ENCODE measurements at regions not wholly inside any gene's neighbourhood (a gene's known extent, or its start where the extent isn't known, plus 50 kb on each side); places are given as distances from the start of the nearest gene placed in this dataset.

DNA sequence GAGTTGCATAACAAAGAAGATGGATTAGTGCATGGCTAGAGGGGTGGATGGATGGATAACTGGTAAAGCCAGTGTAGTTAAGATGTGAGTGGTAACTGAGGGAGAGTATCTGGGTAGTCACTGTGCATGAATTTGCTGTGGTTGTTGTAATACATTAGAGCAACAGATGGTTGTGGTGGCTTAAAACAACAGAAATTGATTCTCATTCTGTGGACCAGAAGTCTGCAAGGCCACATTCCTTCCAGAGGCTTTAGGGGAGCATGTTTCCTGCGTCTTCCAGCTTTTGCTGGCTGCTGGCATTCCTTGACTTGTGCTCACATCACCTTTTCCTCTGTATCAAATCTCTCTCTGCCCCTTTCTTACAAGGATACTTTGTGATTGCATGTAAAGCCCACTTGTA lies 155.4 kb downstream of the ASB1 start:
- no peak for DNase-seq (ENCODE audit: low spot score)

DNA sequence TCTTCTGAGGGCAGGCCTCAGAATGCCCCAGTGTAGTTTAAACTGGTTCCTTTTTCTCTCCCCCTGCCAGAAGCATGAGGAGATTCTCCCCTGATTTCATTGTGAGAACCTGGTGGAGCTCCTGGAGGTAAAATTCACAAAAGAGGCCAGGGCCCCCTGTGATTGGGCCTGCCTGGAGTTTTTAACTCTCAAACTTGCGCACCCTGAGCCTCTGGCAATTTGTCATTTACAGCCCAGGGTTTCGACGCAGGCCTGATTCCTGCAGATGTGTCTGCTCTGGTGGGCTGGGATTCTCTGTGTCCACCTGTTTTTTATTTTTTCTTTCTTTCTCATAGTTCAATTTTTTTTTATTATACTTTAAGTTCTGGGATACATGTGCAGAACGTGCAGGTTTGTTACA lies 157.9 kb downstream of the ASB1 start:
- no peak for DNase-seq (ENCODE audit: low spot score)

DNA sequence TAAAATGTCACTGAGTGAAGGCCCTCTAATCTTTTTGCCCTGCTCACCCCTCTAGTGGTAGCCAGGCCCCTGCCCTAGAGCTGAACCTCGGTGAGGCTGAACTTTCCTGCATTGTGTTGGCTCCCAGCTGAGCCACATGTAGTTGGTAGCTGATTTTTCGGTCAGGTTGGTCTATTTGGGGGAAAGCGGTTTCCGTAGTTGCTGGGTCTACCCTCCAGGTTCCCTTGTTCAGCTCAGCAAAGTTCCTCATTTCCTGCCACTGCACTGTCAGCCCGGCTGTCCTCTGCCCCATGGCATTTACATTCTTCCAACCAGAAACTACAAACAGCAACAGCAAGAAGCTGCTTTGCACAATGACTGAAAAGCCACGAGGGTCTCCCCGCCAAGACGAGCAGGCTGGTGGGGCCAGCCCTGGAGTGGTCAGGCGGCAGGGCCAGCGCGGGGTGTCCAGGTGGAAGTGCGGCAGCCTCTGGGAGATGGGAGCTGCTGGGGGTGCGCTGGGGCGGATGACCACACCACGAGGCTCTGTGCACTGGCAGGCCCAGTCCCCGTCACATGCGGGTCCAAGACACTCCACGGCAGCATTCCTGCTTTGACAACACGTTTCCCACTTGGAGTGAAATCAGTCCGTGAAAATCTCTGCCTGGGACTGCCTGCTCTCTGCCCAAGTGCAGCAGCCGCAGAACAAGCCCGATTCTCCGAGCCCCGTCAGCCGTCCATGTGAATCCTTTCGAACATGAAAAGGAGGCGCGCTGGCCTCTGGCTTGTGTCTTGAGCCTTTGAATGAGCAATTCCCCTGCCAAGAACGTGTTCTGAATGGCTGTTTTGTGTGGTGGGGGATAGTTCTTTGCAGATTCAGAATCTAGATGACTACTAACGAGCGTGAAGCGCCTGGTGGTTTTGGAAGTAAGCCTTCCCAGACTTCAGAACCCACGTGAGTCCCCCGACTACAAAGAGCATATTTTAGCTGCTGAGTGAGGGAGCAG lies 159.4 kb downstream of the ASB1 start:
- DNase-seq (ENCODE audit: low spot score), result no peak

DNA sequence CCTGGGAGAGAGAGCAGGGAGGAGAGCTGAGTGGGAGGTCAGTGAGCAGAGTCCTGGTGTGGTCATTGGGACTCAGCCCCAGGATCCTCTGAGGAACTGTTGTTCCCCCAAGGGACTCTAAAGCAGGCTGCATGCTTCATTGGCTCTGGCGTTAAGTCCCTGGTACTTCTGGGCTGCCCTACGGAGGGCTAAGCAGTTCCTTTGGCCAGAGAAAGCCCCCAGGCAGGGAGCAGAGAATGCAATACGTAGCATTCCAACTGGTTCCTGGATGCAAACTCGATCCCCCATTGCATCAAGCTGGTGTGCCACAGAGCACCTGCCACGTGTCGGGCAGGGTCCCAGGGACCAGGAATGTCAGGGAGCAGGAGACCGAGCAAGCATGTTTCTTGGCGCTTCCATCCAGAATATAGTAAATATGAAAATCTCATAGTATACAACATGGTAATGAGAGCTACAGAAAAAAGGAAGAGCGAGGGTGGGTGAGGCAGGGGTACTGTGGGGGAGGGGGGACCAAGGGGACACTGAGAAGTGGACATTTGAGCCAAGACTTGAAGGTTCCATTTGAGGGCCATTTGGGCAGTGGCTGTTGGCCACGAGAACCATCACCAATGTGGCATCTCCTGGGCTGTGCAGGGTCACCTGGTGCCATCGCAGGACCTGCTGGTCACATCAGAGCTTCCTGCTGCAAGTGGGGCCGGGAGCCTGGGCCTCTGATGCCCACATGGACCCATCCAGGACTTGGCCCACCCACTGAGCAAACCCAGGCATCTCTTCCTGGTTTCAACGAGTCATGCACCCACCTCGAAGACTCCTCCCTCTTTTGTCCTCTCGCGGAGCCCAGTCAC lies 160.4 kb downstream of the ASB1 start:
- no peak for DNase-seq (ENCODE audit: low spot score)

GRCh38 chr2:238587776-238588660 lies 161.3 kb downstream of the ASB1 start:
- DNase-seq (ENCODE audit: low spot score), result no peak

- no peak for DNase-seq (ENCODE audit: low spot score)
These were observed 163.1 kb downstream of the ASB1 start for GRCh38 chr2:238589591-238590460.

- no peak for DNase-seq (ENCODE audit: low spot score)
These were observed 165.0 kb downstream of the ASB1 start for GRCh38 chr2:238591732-238592131.

GRCh38 chr2:238593236-238593635 lies 166.5 kb downstream of the ASB1 start:
- DNase-seq (ENCODE audit: low spot score), result no peak

GRCh38 chr2:238593678-238594077 lies 167.0 kb downstream of the ASB1 start:
- no peak for DNase-seq (ENCODE audit: low spot score)

GRCh38 chr2:238594796-238595749 lies 168.3 kb downstream of the ASB1 start:
- DNase-seq (ENCODE audit: low spot score), result no peak

DNA sequence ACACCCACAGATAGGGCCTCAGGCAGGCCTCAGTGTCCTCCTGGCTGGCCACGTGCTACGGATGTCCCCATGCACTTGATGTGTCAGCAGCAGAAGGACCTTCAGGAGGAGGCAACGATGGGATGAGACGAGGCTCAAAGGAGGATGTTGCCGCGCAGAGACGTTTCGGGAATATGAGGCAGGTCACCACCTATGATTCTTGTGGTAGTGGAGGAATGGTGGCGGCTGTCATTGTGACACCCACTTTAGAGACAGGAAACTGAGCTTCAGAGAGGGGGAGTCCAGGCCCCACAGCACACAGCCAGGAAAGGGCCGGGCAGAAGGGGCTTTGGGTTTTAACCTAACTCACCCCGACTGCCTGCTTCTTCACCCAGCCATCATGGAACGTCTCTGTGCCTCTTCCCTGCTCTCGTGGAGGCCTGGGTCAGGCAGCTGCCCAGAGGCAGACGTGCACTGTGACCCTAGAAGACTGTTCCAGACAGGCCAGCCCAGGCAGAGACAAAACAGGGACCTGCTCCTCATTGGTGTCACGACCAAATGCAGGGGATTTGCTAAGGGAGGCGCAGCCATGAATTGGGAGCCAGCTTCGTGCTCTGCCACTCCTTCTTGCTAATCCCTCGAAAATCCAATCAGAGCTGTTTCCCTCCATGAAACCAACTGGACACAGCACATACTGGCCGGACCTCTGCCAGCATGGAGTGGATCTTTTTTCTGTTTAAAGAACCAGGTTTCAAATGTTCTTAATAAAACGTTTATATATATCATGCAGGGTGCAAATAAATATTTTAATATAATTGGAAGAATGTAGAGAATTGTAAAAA lies 169.2 kb downstream of the ASB1 start:
- DNase-seq (ENCODE audit: low spot score), result no peak

DNA sequence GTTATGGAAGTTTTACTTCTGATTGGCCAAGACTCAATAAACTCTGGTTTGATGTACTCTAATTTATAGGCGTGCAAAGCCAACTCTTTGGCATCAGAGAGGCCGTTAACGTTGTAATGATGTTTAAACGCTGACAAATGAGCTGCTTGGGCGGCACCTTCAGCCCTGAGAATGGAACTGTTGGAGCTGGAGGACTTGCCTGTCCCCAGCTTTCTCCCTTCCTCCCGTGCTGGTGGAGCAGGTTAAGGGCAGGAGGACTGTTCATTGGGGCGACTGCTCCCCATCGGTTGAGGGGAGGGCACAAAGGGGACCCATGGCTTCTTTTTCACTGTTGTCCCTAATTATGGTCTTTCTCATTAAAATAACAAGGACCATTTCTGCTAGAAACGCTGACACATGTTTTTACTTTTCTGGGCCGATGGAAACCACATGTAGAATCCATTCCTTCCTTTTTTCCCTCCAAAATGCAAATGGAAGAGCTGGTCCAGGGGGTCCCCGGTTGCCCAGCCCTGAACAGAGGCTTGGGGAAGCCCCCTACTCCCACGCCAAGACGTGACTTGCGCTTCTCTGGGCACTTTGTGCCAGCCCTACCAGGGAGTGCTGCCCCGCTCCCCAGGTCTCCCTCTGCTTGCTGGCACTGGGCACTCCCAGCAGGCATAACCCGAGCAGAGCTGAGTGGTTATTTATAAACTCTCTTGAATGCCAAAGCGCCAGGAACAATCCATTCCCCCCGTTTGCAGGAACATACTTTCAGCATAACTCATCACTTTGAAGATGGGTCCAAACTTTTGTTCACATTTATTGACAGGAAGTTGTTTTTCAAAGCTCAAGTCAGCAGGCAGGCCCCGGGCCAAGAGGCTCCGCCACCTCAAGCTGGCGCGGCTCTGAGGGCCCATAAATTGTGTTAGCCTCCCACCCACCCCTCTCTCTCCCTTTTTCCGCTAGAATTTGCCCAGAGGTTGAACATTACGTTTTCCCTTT lies 170.1 kb downstream of the ASB1 start:
- DNase-seq (ENCODE audit: low spot score), result peak; percentile 93

DNA sequence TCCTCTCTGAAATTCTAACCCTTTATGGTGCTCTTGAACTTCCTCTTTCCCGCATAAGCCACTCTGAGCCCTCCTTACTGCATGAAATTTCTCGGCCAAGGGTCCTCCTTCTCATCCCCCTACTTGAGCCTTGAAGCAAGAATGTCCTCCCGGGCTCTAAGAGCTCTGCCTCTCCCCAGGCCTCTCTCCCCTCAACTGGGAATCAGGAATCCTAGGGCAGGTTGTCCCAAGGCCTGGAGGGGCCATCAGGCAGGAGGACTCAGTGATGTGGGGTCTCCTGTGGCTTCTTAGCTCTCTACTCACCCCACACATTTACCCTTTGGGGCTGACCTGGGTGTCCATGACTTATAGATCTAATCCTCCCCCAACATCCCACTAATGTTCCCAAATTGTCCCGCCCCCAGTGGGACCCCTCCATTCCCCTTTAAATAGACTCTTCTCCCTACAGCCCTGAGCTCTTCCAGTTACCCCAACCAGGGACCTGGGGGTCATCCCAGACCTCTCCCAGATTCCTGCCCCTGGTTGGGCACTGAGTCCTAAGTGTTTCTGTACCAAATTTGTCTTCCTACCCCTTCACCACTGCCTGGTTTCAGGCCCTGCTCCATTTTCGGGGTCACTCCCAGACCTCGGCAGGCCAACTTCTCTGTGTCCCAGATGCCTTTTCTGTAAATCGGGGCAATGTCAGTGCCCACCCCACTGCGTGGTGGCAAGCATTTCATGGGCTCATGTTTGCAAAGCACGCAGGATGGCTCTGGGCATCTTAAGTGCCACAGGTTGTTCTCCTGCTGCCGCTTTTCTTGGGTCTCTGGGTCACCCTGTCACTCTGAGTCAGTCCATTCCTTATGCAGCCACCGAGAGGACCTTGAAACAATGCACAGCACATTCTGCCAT lies 171.2 kb downstream of the ASB1 start:
- DNase-seq (ENCODE audit: low spot score), result no peak

GRCh38 chr2:238598802-238599530 lies 172.2 kb downstream of the ASB1 start:
- DNase-seq (ENCODE audit: low spot score), result no peak

- no peak for DNase-seq (ENCODE audit: low spot score)
These were observed 173.1 kb downstream of the ASB1 start for GRCh38 chr2:238599549-238600505.
